Parathyroid adenoma (tissue), 2 donors: ENCODE measurements at regions not wholly inside any gene's neighbourhood (a gene's known extent, or its start where the extent isn't known, plus 50 kb on each side); places are given as distances from the start of the nearest gene placed in this dataset.
"Not testable (repeated sequence)": the region's sequence is repeated elsewhere in the genome, so short reads cannot be mapped to it uniquely, and the experiment has no call there.

Source experiments
- H2AFZ ChIP-seq: fragments of 300-600 bp; sonication (generic); one replicate; pipeline ENCODE4 v1.7.0; 2017; ENCODE audit warnings: antibody characterized with exemption, mild to moderate bottlenecking
- H3K27ac ChIP-seq: fragments of 300-600 bp; sonication (generic); one replicate; pipeline ENCODE4 v1.7.0; 2017
- H3K27me3 ChIP-seq: fragments of 300-600 bp; sonication (generic); one replicate; pipeline ENCODE4 v1.7.0; 2017; ENCODE audit warnings: low read length; ENCODE audit not compliant: control insufficient read depth, insufficient read depth
- H3K36me3 ChIP-seq: fragments of 300-600 bp; sonication (generic); one replicate; pipeline ENCODE4 v1.7.0; 2017; ENCODE audit warnings: low read length; ENCODE audit not compliant: control insufficient read depth, insufficient read depth
- H3K4me1 ChIP-seq: fragments of 300-600 bp; sonication (generic); one replicate; pipeline ENCODE4 v1.7.0; 2017; ENCODE audit warnings: control low read depth
- H3K4me2 ChIP-seq: fragments of 300-600 bp; sonication (generic); one replicate; pipeline ENCODE4 v1.7.0; 2017; ENCODE audit warnings: low read length
- H3K4me3 ChIP-seq: fragments of 300-600 bp; sonication (generic); one replicate; pipeline ENCODE4 v1.7.0; 2017; ENCODE audit warnings: low read depth, low read length
- H3K79me2 ChIP-seq: fragments of 300-600 bp; sonication (generic); one replicate; pipeline ENCODE4 v1.7.0; 2017; ENCODE audit warnings: control low read depth
- H3K9ac ChIP-seq: fragments of 300-600 bp; sonication (generic); one replicate; pipeline ENCODE4 v1.7.0; 2017; ENCODE audit warnings: mild to moderate bottlenecking
- H3K9me3 ChIP-seq: fragments of 300-600 bp; sonication (generic); one replicate; pipeline ENCODE4 v1.7.0; 2017; ENCODE audit warnings: low read length; ENCODE audit not compliant: control insufficient read depth
- CTCF ChIP-seq: fragments of 300-600 bp; sonication (generic); IDR thresholded peaks from one replicate; pipeline ENCODE4 v1.7.0; 2017; ENCODE audit warnings: antibody characterized with exemption, mild to moderate bottlenecking
- donor health status: primary hyperparathyroidism.

- H3K79me2 ChIP-seq, H2AFZ ChIP-seq, H3K27me3 ChIP-seq, H3K4me3 ChIP-seq, H3K4me2 ChIP-seq, H3K27ac ChIP-seq, H3K4me1 ChIP-seq, H3K36me3 ChIP-seq, H3K9ac ChIP-seq, H3K9me3 ChIP-seq: not testable (repeated sequence)
Observed at GRCh38 chr7:79767192-79767591, 313.7 kb upstream of the MAGI2 start.

GRCh38 chr7:79761876-79762429 is 308.5 kb upstream of the MAGI2 start:
- H3K4me3 ChIP-seq, result no peak overlapping the region
- H3K79me2 ChIP-seq, result no peaks in the 10 kb centered on the region
- H3K27ac ChIP-seq, result no peak overlapping the region
- no peaks in the 10 kb centered on the region for H3K36me3 ChIP-seq
- H2AFZ ChIP-seq, result no peak overlapping the region
- no peaks in the 10 kb centered on the region for H3K9me3 ChIP-seq
- no peak overlapping the region for H3K4me2 ChIP-seq
- H3K27me3 ChIP-seq, result no peaks in the 10 kb centered on the region
- H3K4me1 ChIP-seq, result no peaks in the 10 kb centered on the region
- TF ChIP-seq CTCF, result no peak
- no peak overlapping the region for H3K9ac ChIP-seq

GRCh38 chr7:79750941-79751340 is 297.5 kb upstream of the MAGI2 start:
- H3K27ac ChIP-seq, H2AFZ ChIP-seq, H3K4me2 ChIP-seq, H3K36me3 ChIP-seq, H3K4me1 ChIP-seq, H3K79me2 ChIP-seq, H3K4me3 ChIP-seq, H3K9me3 ChIP-seq, H3K27me3 ChIP-seq, H3K9ac ChIP-seq: not testable (repeated sequence)

GRCh38 chr7:79749856-79750255 is 296.4 kb upstream of the MAGI2 start:
- no peaks in the 10 kb centered on the region for H3K79me2 ChIP-seq
- no peaks in the 10 kb centered on the region for H3K9me3 ChIP-seq
- no peaks in the 10 kb centered on the region for H3K27me3 ChIP-seq
- H3K4me2 ChIP-seq, result no peak overlapping the region
- no peak for TF ChIP-seq CTCF
- no peak overlapping the region for H3K4me3 ChIP-seq
- H3K27ac ChIP-seq, result no peak overlapping the region
- no peaks in the 10 kb centered on the region for H3K36me3 ChIP-seq
- no peaks in the 10 kb centered on the region for H3K4me1 ChIP-seq
- no peak overlapping the region for H3K9ac ChIP-seq
- no peak overlapping the region for H2AFZ ChIP-seq

- Histone ChIP-seq H2AFZ (no peak overlapping the region), H3K27me3 (no peaks in the 10 kb centered on the region), H3K4me2 (no peak overlapping the region), H3K79me2 (no peaks in the 10 kb centered on the region), H3K27ac (no peak overlapping the region), H3K36me3 (no peaks in the 10 kb centered on the region), H3K9ac (no peak overlapping the region), H3K4me3 (no peak overlapping the region), H3K9me3 (no peaks in the 10 kb centered on the region), H3K4me1 (no peaks in the 10 kb centered on the region)
- no peak for TF ChIP-seq CTCF
Observed at GRCh38 chr7:79741684-79742083, 288.2 kb upstream of the MAGI2 start.

- no peaks in the 10 kb centered on the region for H3K79me2 ChIP-seq
- H2AFZ ChIP-seq, result no peak overlapping the region
- no peak for TF ChIP-seq CTCF
- H3K4me2 ChIP-seq, result no peak overlapping the region
- H3K36me3 ChIP-seq, result no peaks in the 10 kb centered on the region
- H3K9ac ChIP-seq, result no peak overlapping the region
- H3K27me3 ChIP-seq, result no peaks in the 10 kb centered on the region
- H3K27ac ChIP-seq, result no peak overlapping the region
- H3K9me3 ChIP-seq, result no peaks in the 10 kb centered on the region
- no peak overlapping the region for H3K4me3 ChIP-seq
- H3K4me1 ChIP-seq, result no peaks in the 10 kb centered on the region
Observed at GRCh38 chr7:79740076-79740475, 286.6 kb upstream of the MAGI2 start.

- not testable (repeated sequence) for H2AFZ ChIP-seq, H3K27ac ChIP-seq, H3K79me2 ChIP-seq, H3K4me3 ChIP-seq, H3K9ac ChIP-seq, H3K4me1 ChIP-seq, H3K4me2 ChIP-seq, H3K27me3 ChIP-seq, H3K36me3 ChIP-seq, H3K9me3 ChIP-seq
Observed at GRCh38 chr7:79739036-79739709, 285.7 kb upstream of the MAGI2 start.
